ENCODE measurements at regions not wholly inside any gene's neighbourhood (a gene's known extent, or its start where the extent isn't known, plus 50 kb on each side); places are given as distances from the start of the nearest gene placed in this dataset.

- no peak for DNase-seq
Measured at GRCh38 chr10:21167288-21168010, 270.3 kb upstream of the NEBL start.

GRCh38 chr10:21166557-21167287 is 269.6 kb upstream of the NEBL start:
- DNase-seq: no peak

GRCh38 chr10:21165489-21165888 is 268.4 kb upstream of the NEBL start:
- DNase-seq: no peak

- DNase-seq: no peak
Measured at GRCh38 chr10:21164687-21165086, 267.6 kb upstream of the NEBL start.

- DNase-seq: no peak
Measured at GRCh38 chr10:21162948-21163347, 265.8 kb upstream of the NEBL start.

- DNase-seq: no peak
Measured at GRCh38 chr10:21161647-21162046, 264.5 kb upstream of the NEBL start.

GRCh38 chr10:21161090-21161625 is 264.0 kb upstream of the NEBL start:
- no peak for DNase-seq

- DNase-seq: no peak
Measured at GRCh38 chr10:21160116-21160515, 263.0 kb upstream of the NEBL start.

GRCh38 chr10:21159669-21160068 is 262.6 kb upstream of the NEBL start:
- no peak for DNase-seq

GRCh38 chr10:21158301-21158700 is 261.2 kb upstream of the NEBL start:
- DNase-seq: no peak

GRCh38 chr10:21157664-21158063 is 260.6 kb upstream of the NEBL start:
- no peak for DNase-seq

GRCh38 chr10:21150166-21150565 is 253.1 kb upstream of the NEBL start:
- DNase-seq: no peak

GRCh38 chr10:21146436-21146789 is 249.3 kb upstream of the NEBL start:
- no peak for DNase-seq

- DNase-seq: no peak
Measured at GRCh38 chr10:21145751-21146435, 248.8 kb upstream of the NEBL start.

GRCh38 chr10:21144047-21144446 is 246.9 kb upstream of the NEBL start:
- no peak for DNase-seq

GRCh38 chr10:21141946-21142492 is 244.9 kb upstream of the NEBL start:
- DNase-seq: no peak

- DNase-seq: no peak
Measured at GRCh38 chr10:21138769-21139340, 241.7 kb upstream of the NEBL start.

- DNase-seq: no peak
Measured at GRCh38 chr10:21135023-21135931, 238.2 kb upstream of the NEBL start.

GRCh38 chr10:21134645-21135022 is 237.5 kb upstream of the NEBL start:
- no peak for DNase-seq

- DNase-seq: no peak
Measured at GRCh38 chr10:21130683-21131442, 233.8 kb upstream of the NEBL start.

- no peak for DNase-seq
Measured at GRCh38 chr10:21130108-21130507, 233.0 kb upstream of the NEBL start.

All from activated CD4-positive, alpha-beta T cell treated with anti-CD3 and anti-CD28 coated beads, Interleukin-2, Interleukin-6, amounts not matched to agents 100 ng/mL and 50 ng/mL, durations not matched to agents 16 hours and 8 hours (primary cell).